ENCODE measurements at regions not wholly inside any gene's neighbourhood (a gene's known extent, or its start where the extent isn't known, plus 50 kb on each side); places are given as distances from the start of the nearest gene placed in this dataset.

GRCh38 chr6:120096696-120097260 lies 747.2 kb upstream of the MAN1A1 start:
- no peak for DNase-seq (ENCODE audit: low read depth)
- no peak overlapping the region for H3K4me3 ChIP-seq (ENCODE audit: low read depth, low read length)
- TF ChIP-seq CTCF (IDR thresholded peaks at IDR 0.05; ENCODE audit: insufficient read depth, low read depth, low read length): no peak

GRCh38 chr6:120083186-120083585 lies 733.6 kb upstream of the MAN1A1 start:
- no peak overlapping the region for H3K4me3 ChIP-seq (ENCODE audit: low read depth, low read length)
- no peak for TF ChIP-seq CTCF (IDR thresholded peaks at IDR 0.05; ENCODE audit: insufficient read depth, low read depth, low read length)
- no peak for DNase-seq (ENCODE audit: low read depth)

DNA sequence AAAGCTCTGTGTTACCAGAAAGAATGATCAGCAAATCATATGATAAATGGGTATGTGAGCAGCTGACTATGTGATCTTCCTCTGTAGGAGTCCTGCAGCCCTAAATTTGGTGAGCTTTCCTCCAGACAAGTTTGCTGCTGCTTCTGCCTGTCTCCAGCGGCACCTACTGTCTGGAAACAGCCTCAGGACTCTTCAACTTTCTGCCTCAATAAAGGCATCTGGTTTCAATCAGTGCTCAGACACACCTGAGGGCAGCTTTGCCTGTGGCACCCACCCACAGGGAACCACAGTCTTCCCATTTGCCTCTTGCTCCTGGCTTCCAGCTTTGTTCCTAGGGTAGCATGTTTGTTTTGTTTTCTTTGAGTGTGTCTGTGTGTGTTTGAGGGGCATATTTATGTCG lies 727.9 kb upstream of the MAN1A1 start:
- TF ChIP-seq CTCF (IDR thresholded peaks at IDR 0.05; ENCODE audit: insufficient read depth, low read depth, low read length): peak; percentile 20
- no peak overlapping the region for H3K4me3 ChIP-seq (ENCODE audit: low read depth, low read length)
- DNase-seq (ENCODE audit: low read depth): no peak

GRCh38 chr6:120058410-120058809 lies 708.8 kb upstream of the MAN1A1 start:
- H3K4me3 ChIP-seq (ENCODE audit: low read depth, low read length): no peak overlapping the region
- TF ChIP-seq CTCF (IDR thresholded peaks at IDR 0.05; ENCODE audit: insufficient read depth, low read depth, low read length): no peak
- DNase-seq (ENCODE audit: low read depth): no peak

- H3K4me3 ChIP-seq (ENCODE audit: low read depth, low read length): no peak overlapping the region
- no peak for TF ChIP-seq CTCF (IDR thresholded peaks at IDR 0.05; ENCODE audit: insufficient read depth, low read depth, low read length)
- DNase-seq (ENCODE audit: low read depth): no peak
Measured at GRCh38 chr6:120056085-120056484, 706.5 kb upstream of the MAN1A1 start.

DNA sequence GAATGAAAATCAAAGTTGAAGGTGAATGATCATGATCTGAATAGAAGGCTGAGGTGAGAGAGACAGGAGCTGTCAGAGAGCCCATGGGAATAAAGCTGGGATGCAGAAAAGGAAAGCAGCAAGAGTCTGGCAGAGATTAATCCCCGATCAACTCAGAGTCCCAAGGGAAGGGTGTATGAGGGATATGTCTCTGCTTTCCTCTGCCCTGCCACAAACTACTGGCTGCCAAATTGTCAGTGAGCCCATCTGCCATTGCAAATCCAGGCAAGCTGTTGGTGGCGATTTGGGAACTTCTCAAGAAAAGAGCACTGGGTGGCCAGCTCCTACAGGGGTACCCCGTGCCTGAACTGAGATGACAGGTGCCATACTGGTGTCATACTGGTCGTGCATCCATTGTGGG lies 705.5 kb upstream of the MAN1A1 start:
- TF ChIP-seq CTCF (IDR thresholded peaks at IDR 0.05; ENCODE audit: insufficient read depth, low read depth, low read length): no peak
- no peak for DNase-seq (ENCODE audit: low read depth)
- H3K4me3 ChIP-seq (ENCODE audit: low read depth, low read length): no peak overlapping the region

DNA sequence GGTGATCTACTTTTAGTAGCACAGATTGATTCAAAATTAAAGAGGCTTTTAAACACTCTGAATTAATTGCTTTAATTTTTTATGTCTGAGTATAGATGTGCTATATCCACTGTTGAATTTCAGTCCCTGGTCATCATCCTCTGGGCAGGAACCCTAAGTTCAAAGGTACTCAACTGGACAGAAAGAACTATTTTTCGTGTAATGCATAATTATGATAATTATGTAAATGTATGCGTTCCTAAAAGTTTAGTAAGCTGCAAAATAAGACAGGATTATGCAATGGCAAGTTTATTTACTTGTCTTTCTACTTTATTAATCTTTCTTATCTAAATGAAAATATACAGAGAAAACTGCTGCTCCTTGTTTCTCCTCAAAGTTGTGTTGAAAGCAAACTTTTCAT lies 690.1 kb upstream of the MAN1A1 start:
- H3K4me3 ChIP-seq (ENCODE audit: low read depth, low read length): no peak overlapping the region
- DNase-seq (ENCODE audit: low read depth): no peak
- no peak for TF ChIP-seq CTCF (IDR thresholded peaks at IDR 0.05; ENCODE audit: insufficient read depth, low read depth, low read length)
